Ammon's horn (tissue), 1 donor: ENCODE measurements at regions not wholly inside any gene's neighbourhood (a gene's known extent, or its start where the extent isn't known, plus 50 kb on each side); places are given as distances from the start of the nearest gene placed in this dataset.

Experiments used
- DNase-seq: peaks from one replicate; pipeline ENCODE4 v3.0.0-alpha.2; 2016; ENCODE audit warnings: low spot score

GRCh38 chr6:16976385-16977183 lies 125.3 kb upstream of the STMND1 start:
- DNase-seq, result no peak

GRCh38 chr6:16974704-16975359 lies 127.0 kb upstream of the STMND1 start:
- DNase-seq, result no peak

- DNase-seq, result no peak
Observed at GRCh38 chr6:16974387-16974673, 127.5 kb upstream of the STMND1 start.

GRCh38 chr6:16973545-16974386 lies 128.1 kb upstream of the STMND1 start:
- no peak for DNase-seq

GRCh38 chr6:16973051-16973450 lies 128.8 kb upstream of the STMND1 start:
- no peak for DNase-seq

- DNase-seq, result no peak
Observed at GRCh38 chr6:16972535-16972934, 129.3 kb upstream of the STMND1 start.

GRCh38 chr6:16969699-16970655 lies 131.9 kb upstream of the STMND1 start:
- no peak for DNase-seq

GRCh38 chr6:16968101-16968500 lies 133.7 kb upstream of the STMND1 start:
- DNase-seq, result no peak

GRCh38 chr6:16967470-16967817 lies 134.4 kb upstream of the STMND1 start:
- DNase-seq, result no peak

GRCh38 chr6:16966791-16967469 lies 134.9 kb upstream of the STMND1 start:
- DNase-seq, result no peak

GRCh38 chr6:16965689-16966088 lies 136.2 kb upstream of the STMND1 start:
- DNase-seq, result no peak

- peak; percentile 89 for DNase-seq
Observed at GRCh38 chr6:16964553-16965499, 137.0 kb upstream of the STMND1 start.

- no peak for DNase-seq
Observed at GRCh38 chr6:16961577-16961976, 140.3 kb upstream of the STMND1 start.

- no peak for DNase-seq
Observed at GRCh38 chr6:16959789-16960188, 142.1 kb upstream of the STMND1 start.

- no peak for DNase-seq
Observed at GRCh38 chr6:16956361-16956760, 145.5 kb upstream of the STMND1 start.

- DNase-seq, result no peak
Observed at GRCh38 chr6:16955899-16956298, 146.0 kb upstream of the STMND1 start.

- no peak for DNase-seq
Observed at GRCh38 chr6:16953905-16954304, 147.9 kb upstream of the STMND1 start.

GRCh38 chr6:16953446-16953845 lies 148.4 kb upstream of the STMND1 start:
- DNase-seq, result no peak

GRCh38 chr6:16950825-16951495 lies 150.9 kb upstream of the STMND1 start:
- no peak for DNase-seq

- DNase-seq, result no peak
Observed at GRCh38 chr6:16950302-16950701, 151.5 kb upstream of the STMND1 start.
